ENCODE measurements at regions not wholly inside any gene's neighbourhood (a gene's known extent, or its start where the extent isn't known, plus 50 kb on each side); places are given as distances from the start of the nearest gene placed in this dataset.

DNA sequence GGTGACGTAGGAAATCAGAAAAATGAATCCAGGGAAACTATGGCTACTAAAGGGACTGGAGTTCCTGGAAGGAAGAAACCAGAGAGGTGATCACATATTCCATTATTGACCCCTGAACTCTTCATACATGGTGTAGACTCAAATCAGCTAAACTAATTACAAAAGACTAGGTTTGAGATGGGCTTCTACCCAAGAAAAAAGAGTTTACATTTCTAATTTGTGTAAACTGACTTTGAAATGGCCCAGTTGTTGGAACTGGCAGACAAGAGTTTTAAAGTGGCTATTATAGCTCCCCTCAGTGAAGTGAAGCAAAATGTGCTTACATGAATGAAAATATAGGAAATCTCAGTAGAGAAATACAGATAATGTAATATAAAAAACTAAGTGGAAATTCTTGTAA lies 1619.4 kb upstream of the SEL1L start:
- Mint-ChIP-seq H3K9me3 (peaks cover 4 to 23% (median 12%) of the 10 kb centered on the region in 7 donors), H3K27ac (no peak overlapping the region), H3K27me3 (no peaks in the 10 kb centered on the region), H3K4me1 (no peaks in the 10 kb centered on the region), H3K4me3 (no peak overlapping the region), H3K36me3 (no peaks in the 10 kb centered on the region)
- Histone ChIP-seq H3K36me3 (ENCODE audit: control insufficient read depth, insufficient read depth, low read length) (no peaks in the 10 kb centered on the region), H3K27me3 (ENCODE audit: control insufficient read depth, insufficient read depth, low read length) (no peaks in the 10 kb centered on the region), H3K9me3 (ENCODE audit: control insufficient read depth in 2 of 2, low read length in 2 of 2) (peaks cover 4 to 13% of the 10 kb centered on the region in 2 experiments), H3K27ac (ENCODE audit: insufficient read depth, low read length, poor library complexity, severe bottlenecking) (no peak overlapping the region), H3K4me1 (ENCODE audit: control insufficient read depth, insufficient read depth, low read length, poor library complexity, severe bottlenecking) (no peaks in the 10 kb centered on the region), H3K4me3 (ENCODE audit: low read depth, low read length) (no peak overlapping the region)
- DNase-seq = no peak
- ATAC-seq (ENCODE audit: low read depth in 2 of 2) = no peak

DNA sequence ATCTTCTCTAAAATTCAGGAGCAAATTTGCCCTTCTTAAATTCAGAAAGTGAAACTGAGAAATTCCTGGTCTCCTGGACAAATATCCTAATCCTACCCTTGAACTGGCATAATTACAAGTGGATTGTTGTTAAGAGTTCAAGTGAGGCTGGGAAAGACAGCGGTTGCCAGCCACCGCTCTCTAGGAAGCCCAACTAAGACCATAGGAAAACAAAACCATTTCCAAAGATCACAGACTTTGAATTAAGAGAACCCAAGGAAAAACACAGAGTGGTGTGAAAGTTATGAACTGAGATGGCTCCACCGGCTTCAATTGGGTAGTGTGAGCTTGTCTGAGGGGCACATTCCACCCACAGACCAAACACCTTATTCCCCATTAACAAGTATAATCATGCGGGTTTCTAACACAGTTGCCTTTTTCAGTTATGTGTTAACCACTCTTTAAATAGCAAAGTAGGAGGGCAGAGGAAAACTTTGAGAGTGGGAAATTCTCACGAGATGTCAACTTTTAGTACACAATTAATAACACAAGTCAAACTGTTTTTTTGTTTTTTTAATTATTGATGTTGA lies 1628.8 kb upstream of the SEL1L start:
- H3K9me3 ChIP-seq (ENCODE audit: control insufficient read depth in 2 of 2, low read length in 2 of 2) = no peaks in the 10 kb centered on the region
- Mint-ChIP-seq H3K27ac (no peak overlapping the region), H3K9me3 (peaks cover 3 to 17% (median 6%) of the 10 kb centered on the region in 7 donors), H3K4me1 (no peaks in the 10 kb centered on the region), H3K36me3 (no peaks in the 10 kb centered on the region), H3K4me3 (no peak overlapping the region), H3K27me3 (peaks cover 4% of the 10 kb centered on the region)
- H3K27ac ChIP-seq (ENCODE audit: insufficient read depth, low read length, poor library complexity, severe bottlenecking) = no peak overlapping the region
- no peak overlapping the region for H3K4me3 ChIP-seq (ENCODE audit: low read depth, low read length)
- no peak for DNase-seq
- no peaks in the 10 kb centered on the region for H3K27me3 ChIP-seq (ENCODE audit: control insufficient read depth, insufficient read depth, low read length)
- no peak for ATAC-seq (ENCODE audit: low read depth in 2 of 2)
- no peaks in the 10 kb centered on the region for H3K36me3 ChIP-seq (ENCODE audit: control insufficient read depth, insufficient read depth, low read length)
- no peaks in the 10 kb centered on the region for H3K4me1 ChIP-seq (ENCODE audit: control insufficient read depth, insufficient read depth, low read length, poor library complexity, severe bottlenecking)

DNA sequence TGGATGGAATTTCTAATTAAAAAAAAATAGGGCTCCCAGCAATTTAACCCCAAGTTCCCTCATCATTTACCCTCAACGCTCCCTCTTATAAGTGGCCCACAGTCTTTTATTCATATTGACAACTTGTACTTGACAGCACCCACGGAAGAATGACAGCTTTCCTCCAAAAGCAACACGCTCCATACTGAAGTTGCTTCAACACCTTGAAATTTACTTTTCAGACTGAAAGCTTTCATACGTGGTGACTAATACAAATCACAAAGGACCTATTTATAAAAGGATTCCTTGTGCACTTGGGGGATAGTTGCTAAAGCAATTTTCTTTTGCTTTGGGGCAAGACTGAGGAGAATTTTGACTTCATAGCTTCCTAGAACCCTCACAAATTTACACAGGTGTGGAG lies 1629.4 kb upstream of the SEL1L start:
- H3K27ac Mint-ChIP-seq = no peak overlapping the region
- no peak for ATAC-seq (ENCODE audit: low read depth in 2 of 2)
- peaks cover 3 to 17% (median 6%) of the 10 kb centered on the region in 7 donors for H3K9me3 Mint-ChIP-seq

DNA sequence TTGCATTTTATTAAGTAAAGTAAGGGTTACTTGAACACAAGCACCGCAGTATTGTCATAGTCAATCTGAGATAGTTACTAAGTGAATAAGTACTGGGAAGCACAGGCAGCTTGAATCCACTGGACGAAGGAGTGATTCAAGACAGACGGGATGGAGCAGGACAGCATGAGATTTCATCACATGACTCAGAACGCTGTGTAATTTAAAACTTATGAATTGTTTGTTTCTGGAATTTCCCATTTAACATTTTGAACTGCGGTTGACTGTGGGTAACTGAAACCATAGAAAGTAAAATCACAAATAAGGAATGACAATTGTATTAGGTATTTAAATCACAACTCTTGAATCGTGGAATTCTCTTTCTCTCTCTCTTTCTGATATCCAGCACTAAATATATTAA lies 1630.4 kb upstream of the SEL1L start:
- Histone ChIP-seq H3K4me1 (ENCODE audit: control insufficient read depth, insufficient read depth, low read length, poor library complexity, severe bottlenecking) (no peaks in the 10 kb centered on the region), H3K9me3 (ENCODE audit: control insufficient read depth in 2 of 2, low read length in 2 of 2) (no peaks in the 10 kb centered on the region), H3K36me3 (ENCODE audit: control insufficient read depth, insufficient read depth, low read length) (no peaks in the 10 kb centered on the region), H3K27ac (ENCODE audit: insufficient read depth, low read length, poor library complexity, severe bottlenecking) (no peak overlapping the region), H3K4me3 (ENCODE audit: low read depth, low read length) (no peak overlapping the region), H3K27me3 (ENCODE audit: control insufficient read depth, insufficient read depth, low read length) (no peaks in the 10 kb centered on the region)
- no peaks in the 10 kb centered on the region for H3K27me3 Mint-ChIP-seq
- peaks cover 3 to 17% (median 6%) of the 10 kb centered on the region in 7 donors for H3K9me3 Mint-ChIP-seq
- H3K36me3 Mint-ChIP-seq = no peaks in the 10 kb centered on the region
- H3K4me3 Mint-ChIP-seq = no peak overlapping the region
- no peak for ATAC-seq (ENCODE audit: low read depth in 2 of 2)
- no peak for DNase-seq
- no peaks in the 10 kb centered on the region for H3K4me1 Mint-ChIP-seq
- no peak overlapping the region for H3K27ac Mint-ChIP-seq

More for the DNA sequence above, 1629.4 kb upstream of the SEL1L start:
- H3K36me3 Mint-ChIP-seq = no peaks in the 10 kb centered on the region
- no peaks in the 10 kb centered on the region for H3K4me1 Mint-ChIP-seq
- H3K4me3 Mint-ChIP-seq = no peak overlapping the region
- Histone ChIP-seq H3K27ac (ENCODE audit: insufficient read depth, low read length, poor library complexity, severe bottlenecking) (no peak overlapping the region), H3K4me3 (ENCODE audit: low read depth, low read length) (no peak overlapping the region), H3K36me3 (ENCODE audit: control insufficient read depth, insufficient read depth, low read length) (no peaks in the 10 kb centered on the region), H3K27me3 (ENCODE audit: control insufficient read depth, insufficient read depth, low read length) (no peaks in the 10 kb centered on the region), H3K9me3 (ENCODE audit: control insufficient read depth in 2 of 2, low read length in 2 of 2) (no peaks in the 10 kb centered on the region), H3K4me1 (ENCODE audit: control insufficient read depth, insufficient read depth, low read length, poor library complexity, severe bottlenecking) (no peaks in the 10 kb centered on the region)
- DNase-seq = no peak
- H3K27me3 Mint-ChIP-seq = peaks cover 4% of the 10 kb centered on the region

DNA sequence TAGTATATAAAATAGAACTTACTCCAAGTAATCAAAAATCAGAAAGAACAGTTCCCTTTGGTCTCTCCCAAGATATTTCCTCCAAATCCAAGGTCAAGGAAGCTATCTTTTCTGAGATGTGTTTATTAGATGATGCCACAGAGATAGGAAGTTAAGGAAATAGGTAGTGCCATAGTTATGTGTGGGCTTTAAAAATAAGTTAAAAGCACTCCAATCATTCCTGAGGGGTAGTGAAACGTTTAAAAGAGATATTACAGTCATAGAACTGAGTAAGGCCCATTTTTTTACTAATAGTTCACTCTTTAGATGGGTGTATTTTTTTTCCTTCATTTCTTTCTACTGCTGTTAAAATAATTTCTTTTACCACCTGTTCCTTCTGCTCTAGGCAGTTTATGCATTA lies 1630.9 kb upstream of the SEL1L start:
- DNase-seq (no peak), ATAC-seq (ENCODE audit: low read depth in 2 of 2) (no peak)
- Histone ChIP-seq H3K36me3 (ENCODE audit: control insufficient read depth, insufficient read depth, low read length) (no peaks in the 10 kb centered on the region), H3K9me3 (ENCODE audit: control insufficient read depth in 2 of 2, low read length in 2 of 2) (no peaks in the 10 kb centered on the region), H3K27ac (ENCODE audit: insufficient read depth, low read length, poor library complexity, severe bottlenecking) (no peak overlapping the region), H3K27me3 (ENCODE audit: control insufficient read depth, insufficient read depth, low read length) (no peaks in the 10 kb centered on the region), H3K4me1 (ENCODE audit: control insufficient read depth, insufficient read depth, low read length, poor library complexity, severe bottlenecking) (no peaks in the 10 kb centered on the region), H3K4me3 (ENCODE audit: low read depth, low read length) (no peak overlapping the region)
- Mint-ChIP-seq H3K9me3 (peaks cover 2 to 17% (median 6%) of the 10 kb centered on the region in 7 donors), H3K36me3 (no peaks in the 10 kb centered on the region), H3K4me3 (no peak overlapping the region), H3K27ac (no peak overlapping the region), H3K4me1 (no peaks in the 10 kb centered on the region), H3K27me3 (no peaks in the 10 kb centered on the region)

DNA sequence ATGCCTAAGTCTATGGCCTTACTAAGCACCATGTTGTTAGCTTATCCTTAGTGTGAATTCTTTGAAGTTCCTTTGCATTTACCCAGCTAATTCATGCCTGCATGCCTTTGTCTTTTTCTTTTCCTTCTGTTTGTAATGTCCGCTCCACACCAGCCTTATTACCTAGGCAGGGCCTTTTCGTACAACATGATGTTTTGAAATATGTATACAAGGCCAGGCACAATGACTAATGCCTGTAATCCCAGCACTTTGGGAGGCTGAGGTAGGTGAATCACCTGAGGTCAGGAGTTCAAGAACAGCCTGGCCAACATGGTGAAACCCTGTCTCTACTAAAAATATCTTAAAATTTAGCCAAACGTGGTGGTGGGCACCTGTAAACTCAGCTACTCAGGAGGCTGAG lies 1636.5 kb upstream of the SEL1L start:
- Mint-ChIP-seq H3K4me3 (no peak overlapping the region), H3K4me1 (no peaks in the 10 kb centered on the region), H3K27ac (no peak overlapping the region), H3K27me3 (no peaks in the 10 kb centered on the region), H3K9me3 (peaks cover 2 to 26% (median 9%) of the 10 kb centered on the region in 7 donors), H3K36me3 (no peaks in the 10 kb centered on the region)
- no peak for ATAC-seq (ENCODE audit: low read depth in 2 of 2)
- Histone ChIP-seq H3K4me1 (ENCODE audit: control insufficient read depth, insufficient read depth, low read length, poor library complexity, severe bottlenecking) (no peaks in the 10 kb centered on the region), H3K27ac (ENCODE audit: insufficient read depth, low read length, poor library complexity, severe bottlenecking) (no peak overlapping the region), H3K9me3 (ENCODE audit: control insufficient read depth in 2 of 2, low read length in 2 of 2) (no peaks in the 10 kb centered on the region), H3K4me3 (ENCODE audit: low read depth, low read length) (no peak overlapping the region), H3K27me3 (ENCODE audit: control insufficient read depth, insufficient read depth, low read length) (no peaks in the 10 kb centered on the region), H3K36me3 (ENCODE audit: control insufficient read depth, insufficient read depth, low read length) (no peaks in the 10 kb centered on the region)
- no peak for DNase-seq

DNA sequence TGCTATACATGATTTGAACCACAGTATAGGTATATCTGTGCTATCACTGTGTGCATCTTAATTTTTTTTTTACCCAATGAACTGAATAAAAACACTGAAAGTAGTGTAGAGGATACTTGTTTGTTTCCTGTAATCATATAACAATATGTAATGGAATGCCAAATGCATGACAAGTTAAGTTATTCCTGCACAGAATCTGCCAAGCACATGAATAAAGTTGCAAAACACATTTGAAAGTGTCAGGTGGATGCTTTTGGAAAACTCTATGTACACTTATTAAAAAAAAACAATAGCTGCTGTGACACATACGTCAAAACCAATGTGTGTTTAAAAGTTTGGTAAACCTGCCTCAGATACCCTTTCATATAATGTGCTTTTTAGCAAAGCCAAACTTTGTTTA lies 1638.1 kb upstream of the SEL1L start:
- no peak overlapping the region for H3K4me3 ChIP-seq (ENCODE audit: low read depth, low read length)
- H3K4me3 Mint-ChIP-seq = no peak overlapping the region
- H3K4me1 ChIP-seq (ENCODE audit: control insufficient read depth, insufficient read depth, low read length, poor library complexity, severe bottlenecking) = no peaks in the 10 kb centered on the region
- H3K36me3 ChIP-seq (ENCODE audit: control insufficient read depth, insufficient read depth, low read length) = no peaks in the 10 kb centered on the region
- H3K4me1 Mint-ChIP-seq = no peaks in the 10 kb centered on the region
- no peaks in the 10 kb centered on the region for H3K36me3 Mint-ChIP-seq
- no peaks in the 10 kb centered on the region for H3K27me3 Mint-ChIP-seq
- no peak for DNase-seq
- no peak overlapping the region for H3K27ac ChIP-seq (ENCODE audit: insufficient read depth, low read length, poor library complexity, severe bottlenecking)
- H3K9me3 ChIP-seq (ENCODE audit: control insufficient read depth in 2 of 2, low read length in 2 of 2) = no peaks in the 10 kb centered on the region
- H3K27me3 ChIP-seq (ENCODE audit: control insufficient read depth, insufficient read depth, low read length) = no peaks in the 10 kb centered on the region
- H3K27ac Mint-ChIP-seq = no peak overlapping the region
- ATAC-seq (ENCODE audit: low read depth in 2 of 2) = no peak
- peaks cover 0 to 19% (median 5%) of the 10 kb centered on the region in 7 donors for H3K9me3 Mint-ChIP-seq

DNA sequence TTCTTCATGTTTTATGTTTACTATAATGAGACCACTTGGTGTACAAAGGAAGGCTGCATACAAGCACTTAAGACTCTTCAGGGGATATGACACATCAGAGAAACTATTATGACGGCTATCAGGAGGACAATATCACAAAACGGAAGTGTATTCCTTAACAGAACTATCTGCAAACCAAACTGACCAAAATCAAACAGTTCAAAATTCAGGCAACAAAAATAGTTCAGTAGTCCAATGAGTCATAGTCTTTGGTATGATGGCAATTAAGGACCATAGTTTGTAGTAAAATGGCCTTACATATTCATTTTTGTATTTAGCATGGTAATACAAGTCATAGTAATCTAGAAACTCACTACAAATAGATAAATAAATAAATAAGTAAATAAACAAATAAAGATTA lies 1638.7 kb upstream of the SEL1L start:
- peaks cover 0 to 14% (median 2%) of the 10 kb centered on the region in 7 donors for H3K9me3 Mint-ChIP-seq
- H3K4me3 Mint-ChIP-seq = no peak overlapping the region
- H3K27ac Mint-ChIP-seq = no peak overlapping the region
- Histone ChIP-seq H3K4me1 (ENCODE audit: control insufficient read depth, insufficient read depth, low read length, poor library complexity, severe bottlenecking) (no peaks in the 10 kb centered on the region), H3K9me3 (ENCODE audit: control insufficient read depth in 2 of 2, low read length in 2 of 2) (no peaks in the 10 kb centered on the region), H3K27me3 (ENCODE audit: control insufficient read depth, insufficient read depth, low read length) (no peaks in the 10 kb centered on the region), H3K4me3 (ENCODE audit: low read depth, low read length) (no peak overlapping the region), H3K27ac (ENCODE audit: insufficient read depth, low read length, poor library complexity, severe bottlenecking) (no peak overlapping the region), H3K36me3 (ENCODE audit: control insufficient read depth, insufficient read depth, low read length) (no peaks in the 10 kb centered on the region)
- DNase-seq = no peak
- H3K27me3 Mint-ChIP-seq = no peaks in the 10 kb centered on the region
- no peaks in the 10 kb centered on the region for H3K36me3 Mint-ChIP-seq
- no peak for ATAC-seq (ENCODE audit: low read depth in 2 of 2)
- no peaks in the 10 kb centered on the region for H3K4me1 Mint-ChIP-seq
